ENCODE measurements at regions not wholly inside any gene's neighbourhood (a gene's known extent, or its start where the extent isn't known, plus 50 kb on each side); places are given as distances from the start of the nearest gene placed in this dataset.
A peak's percentile ranks its signal among the peaks of the same experiment; 100 is the strongest.
"Not testable (repeated sequence)": the region's sequence is repeated elsewhere in the genome, so short reads cannot be mapped to it uniquely, and the experiment has no call there.

GRCh38 chr15:30816430-30816829, 87.3 kb upstream of the FAN1 start:
- no peak for DNase-seq (ENCODE audit: low read depth, low spot score)
- in situ Hi-C loops (cut with HindIII; ENCODE audit: low pct_unique_long_range_greater_than_20kb, low sequenced_read_pairs), result no loop called here

GRCh38 chr15:30823068-30823813, 80.5 kb upstream of the FAN1 start:
- in situ Hi-C loops (cut with HindIII; ENCODE audit: low pct_unique_long_range_greater_than_20kb, low sequenced_read_pairs), result not testable (repeated sequence)
- peak; percentile 84 for DNase-seq (ENCODE audit: low read depth, low spot score)

- no peak for DNase-seq (ENCODE audit: low read depth, low spot score)
- in situ Hi-C loops (cut with HindIII; ENCODE audit: low pct_unique_long_range_greater_than_20kb, low sequenced_read_pairs), result no loop called here
Measured at GRCh38 chr15:30824518-30825195, 79.1 kb upstream of the FAN1 start.

- in situ Hi-C loops (cut with HindIII; ENCODE audit: low pct_unique_long_range_greater_than_20kb, low sequenced_read_pairs), result no loop called here
- peak; percentile 54 for DNase-seq (ENCODE audit: low read depth, low spot score)
Measured at GRCh38 chr15:30827625-30828303, 76.0 kb upstream of the FAN1 start.

GRCh38 chr15:30828304-30828639, 75.4 kb upstream of the FAN1 start:
- DNase-seq (ENCODE audit: low read depth, low spot score), result peak; percentile 84
- in situ Hi-C loops (cut with HindIII; ENCODE audit: low pct_unique_long_range_greater_than_20kb, low sequenced_read_pairs), result not testable (repeated sequence)

- DNase-seq (ENCODE audit: low read depth, low spot score), result no peak
- in situ Hi-C loops (cut with HindIII; ENCODE audit: low pct_unique_long_range_greater_than_20kb, low sequenced_read_pairs), result no loop called here
Measured at GRCh38 chr15:30830961-30831360, 72.8 kb upstream of the FAN1 start.

GRCh38 chr15:30833379-30833778, 70.3 kb upstream of the FAN1 start:
- in situ Hi-C loops (cut with HindIII; ENCODE audit: low pct_unique_long_range_greater_than_20kb, low sequenced_read_pairs); DNase-seq (ENCODE audit: low read depth, low spot score): not testable (repeated sequence)

GRCh38 chr15:30841639-30842038, 62.1 kb upstream of the FAN1 start:
- DNase-seq (ENCODE audit: low read depth, low spot score); in situ Hi-C loops (cut with HindIII; ENCODE audit: low pct_unique_long_range_greater_than_20kb, low sequenced_read_pairs): not testable (repeated sequence)

GRCh38 chr15:30842798-30843472, 60.8 kb upstream of the FAN1 start:
- in situ Hi-C loops (cut with HindIII; ENCODE audit: low pct_unique_long_range_greater_than_20kb, low sequenced_read_pairs), result not testable (repeated sequence)

GRCh38 chr15:30845536-30845935, 58.2 kb upstream of the FAN1 start:
- DNase-seq (ENCODE audit: low read depth, low spot score); in situ Hi-C loops (cut with HindIII; ENCODE audit: low pct_unique_long_range_greater_than_20kb, low sequenced_read_pairs): not testable (repeated sequence)

More at GRCh38 chr15:30842798-30843472, 60.8 kb upstream of the FAN1 start:
- DNase-seq (ENCODE audit: low read depth, low spot score), result not testable (repeated sequence)

Small RNAs in the stretch of these regions (small RNA-seq; reads per million reads assigned to genes)
- 0 reads per million in 2 experiments for gene RN7SL82P
